Smooth muscle cell (in vitro differentiated cells): ENCODE measurements at regions not wholly inside any gene's neighbourhood (a gene's known extent, or its start where the extent isn't known, plus 50 kb on each side); places are given as distances from the start of the nearest gene placed in this dataset.

Experiments
- DNase-seq: peaks from one replicate; lab custom pipeline; 2025; ENCODE audit not compliant: unreplicated experiment; lab: John Stamatoyannopoulos, UW
- H2AFZ ChIP-seq: fragments of 200-600 bp; sonication (generic); 2 replicates; pipeline ENCODE4 v1.6.0; 2016; ENCODE audit warnings: antibody characterized with exemption, low read depth, mild to moderate bottlenecking
- H3F3A ChIP-seq: fragments of 200-600 bp; sonication (generic); 2 replicates; pipeline ENCODE4 v1.6.0; 2017; ENCODE audit warnings: antibody characterized with exemption, low read depth
- H3K27ac ChIP-seq: fragments of 200-600 bp; sonication (generic); 2 replicates; pipeline ENCODE4 v1.5.1; 2016; ENCODE audit warnings: low read depth, mild to moderate bottlenecking
- H3K27me3 ChIP-seq: fragments of 200-600 bp; sonication (generic); 2 replicates; pipeline ENCODE4 v1.6.1; 2016; ENCODE audit warnings: low read depth, mild to moderate bottlenecking
- H3K36me3 ChIP-seq: fragments of 200-600 bp; sonication (generic); 2 replicates; pipeline ENCODE4 v1.5.1; 2016; ENCODE audit warnings: low read depth
- H3K4me1 ChIP-seq: fragments of 200-600 bp; sonication (generic); 2 replicates; pipeline ENCODE4 v1.5.1; 2016; ENCODE audit warnings: low read depth
- H3K4me2 ChIP-seq: fragments of 200-600 bp; sonication (generic); 2 replicates; pipeline ENCODE4 v1.6.0; 2016; ENCODE audit warnings: mild to moderate bottlenecking
- H3K4me3 ChIP-seq: fragments of 200-600 bp; sonication (generic); 2 replicates; pipeline ENCODE4 v1.5.1; 2016; ENCODE audit warnings: mild to moderate bottlenecking
- H3K79me2 ChIP-seq: fragments of 200-600 bp; sonication (generic); 2 replicates; pipeline ENCODE4 v1.6.0; 2016; ENCODE audit warnings: low read depth, mild to moderate bottlenecking
- H3K9ac ChIP-seq: fragments of 200-600 bp; sonication (generic); 2 replicates; pipeline ENCODE4 v1.6.0; 2016; ENCODE audit warnings: low read depth
- H3K9me3 ChIP-seq: fragments of 200-600 bp; sonication (generic); replicated peaks from 2 replicates; pipeline ENCODE4 v1.5.1; 2016; ENCODE audit warnings: low read depth
- H4K20me1 ChIP-seq: fragments of 200-600 bp; sonication (generic); 2 replicates; pipeline ENCODE4 v1.6.0; 2016; ENCODE audit warnings: low read depth
- CTCF ChIP-seq: fragments of 200-600 bp; sonication (generic); IDR thresholded peaks from 2 replicates; pipeline ENCODE4 v1.5.1; 2017; ENCODE audit warnings: borderline replicate concordance, mild to moderate bottlenecking, antibody characterized with exemption; ENCODE audit not compliant: insufficient read depth, poor library complexity, severe bottlenecking
- WGBS: methylation state at CpG from one replicate; pipeline ENCODE4 v1.1.7; 2016; ENCODE audit warnings: low lambda C conversion rate; 5-methylcytosine and 5-hydroxymethylcytosine counted together

GRCh38 chr5:85441156-85441555, 1056.5 kb upstream of the EDIL3 start:
- H3K27ac ChIP-seq: no peak overlapping the region
- H3K9me3 ChIP-seq: no peaks in the 10 kb centered on the region
- H2AFZ ChIP-seq: no peak overlapping the region
- DNase-seq: no peak
- whole genome bisulfite sequencing: 60% methylated on average over 3 of the region's 3 CpGs
- TF ChIP-seq CTCF: no peak
- H3K9ac ChIP-seq: no peak overlapping the region
- no peaks in the 10 kb centered on the region for H3K36me3 ChIP-seq
- no peaks in the 10 kb centered on the region for H4K20me1 ChIP-seq
- no peaks in the 10 kb centered on the region for H3K79me2 ChIP-seq
- no peaks in the 10 kb centered on the region for H3K4me1 ChIP-seq
- H3K4me3 ChIP-seq: no peak overlapping the region
- no peaks in the 10 kb centered on the region for H3F3A ChIP-seq
- no peak overlapping the region for H3K4me2 ChIP-seq
- no peaks in the 10 kb centered on the region for H3K27me3 ChIP-seq

GRCh38 chr5:85441853-85442252, 1057.2 kb upstream of the EDIL3 start:
- 95% methylated on average over 3 of the region's 3 CpGs for WGBS
- no peak overlapping the region for H3K4me2 ChIP-seq

GRCh38 chr5:85452322-85453025, 1067.8 kb upstream of the EDIL3 start:
- Histone ChIP-seq H3K4me1 (no peaks in the 10 kb centered on the region), H3K27me3 (no peaks in the 10 kb centered on the region), H3K36me3 (no peaks in the 10 kb centered on the region), H2AFZ (no peak overlapping the region), H3K79me2 (no peaks in the 10 kb centered on the region), H3K4me3 (no peak overlapping the region), H3K27ac (no peak overlapping the region), H3K4me2 (no peak overlapping the region), H3F3A (no peaks in the 10 kb centered on the region), H3K9ac (no peak overlapping the region), H3K9me3 (no peaks in the 10 kb centered on the region), H4K20me1 (no peaks in the 10 kb centered on the region)
- TF ChIP-seq CTCF: no peak
- DNase-seq: no peak
- 87% methylated on average over 4 of the region's 4 CpGs for WGBS

More at GRCh38 chr5:85441853-85442252, 1057.2 kb upstream of the EDIL3 start:
- Histone ChIP-seq H3K79me2 (no peaks in the 10 kb centered on the region), H3K9ac (no peak overlapping the region), H3K4me1 (no peaks in the 10 kb centered on the region), H3K4me3 (no peak overlapping the region), H2AFZ (no peak overlapping the region), H4K20me1 (no peaks in the 10 kb centered on the region), H3K27me3 (no peaks in the 10 kb centered on the region), H3K27ac (no peak overlapping the region), H3K9me3 (no peaks in the 10 kb centered on the region), H3K36me3 (no peaks in the 10 kb centered on the region), H3F3A (no peaks in the 10 kb centered on the region)
- DNase-seq: no peak
- TF ChIP-seq CTCF: no peak

GRCh38 chr5:85453026-85453349, 1068.3 kb upstream of the EDIL3 start:
- Histone ChIP-seq H2AFZ (no peak overlapping the region), H3K27ac (no peak overlapping the region), H3F3A (no peaks in the 10 kb centered on the region), H3K9me3 (no peaks in the 10 kb centered on the region), H3K79me2 (no peaks in the 10 kb centered on the region), H3K4me3 (no peak overlapping the region), H3K4me2 (no peak overlapping the region), H3K27me3 (no peaks in the 10 kb centered on the region), H3K36me3 (no peaks in the 10 kb centered on the region), H3K4me1 (no peaks in the 10 kb centered on the region), H3K9ac (no peak overlapping the region), H4K20me1 (no peaks in the 10 kb centered on the region)
- no peak for DNase-seq
- TF ChIP-seq CTCF: no peak
